Gastrocnemius medialis (tissue), 4 donors: ENCODE measurements at regions not wholly inside any gene's neighbourhood (a gene's known extent, or its start where the extent isn't known, plus 50 kb on each side); places are given as distances from the start of the nearest gene placed in this dataset.

Experiments
- ATAC-seq, 2 donors: fragments of 150-250 bp; one replicate each; pipeline ENCODE4 v1.9.1; 2016
- DNase-seq, 2 donors: peaks; one replicate each; pipeline ENCODE4 v3.0.0-alpha.2; 2019
- H3K27ac ChIP-seq, 4 donors: fragments of 200-600 bp; sonication (generic); 1 replicate in 1 of 4; 2 replicates in 3 of 4; pipeline ENCODE4 v1.5.1; 2016 to 2018; ENCODE audit warnings: mild to moderate bottlenecking in 2 of 4, moderate library complexity in 1 of 4
- H3K27me3 ChIP-seq, 3 donors: fragments of 200-600 bp; sonication (generic) in 2 of 3; 1 replicate in 1 of 3; 2 replicates in 2 of 3; pipeline versions ENCODE4 v1.5.1 to v1.6.0; 2016 to 2019; ENCODE audit warnings: mild to moderate bottlenecking in 1 of 3, moderate library complexity in 1 of 3
- H3K36me3 ChIP-seq, 2 donors: fragments of 200-600 bp; sonication (generic) in 1 of 2; one replicate each; pipeline ENCODE4 v1.5.1; 2017 to 2018
- H3K4me1 ChIP-seq, 2 donors: fragments of 200-600 bp; sonication (generic) in 1 of 2; one replicate each; pipeline ENCODE4 v1.5.1; 2016 to 2017; ENCODE audit warnings: mild to moderate bottlenecking in 2 of 2
- H3K4me3 ChIP-seq, 4 donors: fragments of 200-600 bp; sonication (generic) in 3 of 4; 1 replicate in 1 of 4; 2 replicates in 3 of 4; pipeline ENCODE4 v1.5.1; 2016 to 2019; ENCODE audit warnings: mild to moderate bottlenecking in 2 of 4
- H3K9me3 ChIP-seq, 3 donors: fragments of 200-600 bp; sonication (generic) in 2 of 3; 1 replicate in 1 of 3; 2 replicates in 2 of 3; pipeline ENCODE4 v1.5.1; 2016 to 2019
- POLR2A ChIP-seq, 2 donors: fragments of 450-650 bp; IDR thresholded peaks; one replicate each; pipeline ENCODE4 v1.6.1; 2017; ENCODE audit warnings: antibody characterized with exemption in 2 of 2, mild to moderate bottlenecking in 2 of 2, moderate library complexity in 2 of 2
- in situ Hi-C, 4 donors: fragments of 200-750 bp; cut with MboI; loops; one replicate each; pipeline versions ENCODE4 v1.15.0 to v1.8.0; 2017; ENCODE audit warnings: low sequenced_read_pairs in 4 of 4
- intact Hi-C: fragments of 100-400 bp; cut with DNase I; formaldehyde crosslinking; loops from one replicate; pipeline ENCODE4 v1.15.1; 2023; ENCODE audit warnings: low total_unique reads
- TF ChIP-seq, protein P1 (sequence below), 5 experiments: fragments of 450-650 bp in 3 of 5; fragments of 200-600 bp in 2 of 5; sonication (generic) in 2 of 5; IDR thresholded peaks in 4 of 5; conservative IDR thresholded peaks in 1 of 5; 1 replicate in 4 of 5; 2 replicates in 1 of 5; pipeline ENCODE4 v1.5.1; 2016 to 2019; ENCODE audit warnings: antibody characterized with exemption in 5 of 5, mild to moderate bottlenecking in 3 of 5, moderate library complexity in 3 of 5

DNA sequence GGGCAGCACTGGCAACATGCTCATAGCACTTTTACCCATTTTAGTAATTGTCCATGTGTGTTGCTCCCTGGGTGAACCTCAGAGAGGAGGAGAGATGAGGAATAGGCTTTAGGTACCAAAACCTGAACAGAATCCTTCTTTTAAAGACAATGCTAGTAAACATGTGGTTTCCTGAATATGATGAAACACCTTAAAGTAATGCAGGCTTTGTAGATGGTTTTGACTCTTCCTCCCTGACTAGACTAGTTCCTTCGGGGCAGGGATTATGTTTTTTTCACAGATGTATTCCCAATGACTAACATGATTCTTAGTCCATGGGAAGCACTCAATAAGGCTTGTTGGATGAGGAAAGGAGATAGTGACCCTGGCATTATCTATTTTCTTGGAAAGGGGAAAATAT lies 367.6 kb upstream of the JAG1 start:
- no peaks in the 10 kb centered on the region for H3K27me3 ChIP-seq
- H3K9me3 ChIP-seq = no peaks in the 10 kb centered on the region
- no peaks in the 10 kb centered on the region for H3K4me1 ChIP-seq
- ATAC-seq (no peak), DNase-seq (no peak)
- TF ChIP-seq, protein P1, sequence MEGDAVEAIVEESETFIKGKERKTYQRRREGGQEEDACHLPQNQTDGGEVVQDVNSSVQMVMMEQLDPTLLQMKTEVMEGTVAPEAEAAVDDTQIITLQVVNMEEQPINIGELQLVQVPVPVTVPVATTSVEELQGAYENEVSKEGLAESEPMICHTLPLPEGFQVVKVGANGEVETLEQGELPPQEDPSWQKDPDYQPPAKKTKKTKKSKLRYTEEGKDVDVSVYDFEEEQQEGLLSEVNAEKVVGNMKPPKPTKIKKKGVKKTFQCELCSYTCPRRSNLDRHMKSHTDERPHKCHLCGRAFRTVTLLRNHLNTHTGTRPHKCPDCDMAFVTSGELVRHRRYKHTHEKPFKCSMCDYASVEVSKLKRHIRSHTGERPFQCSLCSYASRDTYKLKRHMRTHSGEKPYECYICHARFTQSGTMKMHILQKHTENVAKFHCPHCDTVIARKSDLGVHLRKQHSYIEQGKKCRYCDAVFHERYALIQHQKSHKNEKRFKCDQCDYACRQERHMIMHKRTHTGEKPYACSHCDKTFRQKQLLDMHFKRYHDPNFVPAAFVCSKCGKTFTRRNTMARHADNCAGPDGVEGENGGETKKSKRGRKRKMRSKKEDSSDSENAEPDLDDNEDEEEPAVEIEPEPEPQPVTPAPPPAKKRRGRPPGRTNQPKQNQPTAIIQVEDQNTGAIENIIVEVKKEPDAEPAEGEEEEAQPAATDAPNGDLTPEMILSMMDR (IDR thresholded peaks at IDR 0.05 in 4 of 5, conservative IDR thresholded peaks at IDR 0.05 in 1 of 5) = no peak
- no peak for TF ChIP-seq POLR2A (IDR thresholded peaks at IDR 0.05)
- no peak overlapping the region for H3K4me3 ChIP-seq
- intact Hi-C loops = no loop called here
- no peak overlapping the region for H3K27ac ChIP-seq
- no peaks in the 10 kb centered on the region for H3K36me3 ChIP-seq
- in situ Hi-C loops = no loop called here

DNA sequence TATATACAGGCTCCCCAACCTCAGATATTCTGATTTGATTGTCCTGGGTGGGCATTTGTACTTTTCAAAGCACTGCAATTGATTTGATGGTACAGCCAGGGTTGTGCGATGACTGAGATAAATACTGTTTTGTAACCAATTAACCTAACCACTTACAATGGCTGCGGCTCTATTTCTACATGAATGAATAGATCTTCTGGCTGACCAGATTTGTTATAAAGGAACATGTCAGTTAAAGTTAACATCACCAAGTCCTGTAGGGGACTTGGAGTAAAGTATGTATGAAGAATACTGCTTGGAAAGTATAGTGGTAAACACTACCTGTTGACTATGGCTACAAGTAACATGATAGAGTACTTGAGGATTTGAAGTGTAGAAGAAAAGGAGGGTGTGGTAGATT lies 369.2 kb upstream of the JAG1 start:
- TF ChIP-seq POLR2A (IDR thresholded peaks at IDR 0.05) = no peak
- TF ChIP-seq, protein P1 (IDR thresholded peaks at IDR 0.05 in 4 of 5, conservative IDR thresholded peaks at IDR 0.05 in 1 of 5) = no peak
- in situ Hi-C loops = no loop called here

DNA sequence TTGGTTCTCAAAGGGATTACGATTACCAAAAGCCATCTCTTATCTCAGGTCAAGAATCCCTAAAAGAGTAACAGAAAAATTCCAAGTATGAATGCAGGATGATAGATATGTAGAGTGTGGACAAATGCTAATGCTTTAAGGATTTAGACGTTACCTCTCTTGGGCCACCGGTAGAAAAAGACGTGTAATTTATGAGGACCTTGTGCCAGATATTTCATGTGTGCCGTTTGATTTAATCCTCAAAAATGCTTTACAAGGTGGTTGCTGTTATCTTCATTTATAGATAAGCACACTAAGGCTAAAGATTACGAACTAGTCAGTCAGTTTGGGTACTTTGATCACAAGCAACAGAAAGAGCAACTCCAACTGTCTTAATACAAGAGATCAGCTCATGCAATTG lies 370.8 kb upstream of the JAG1 start:
- H3K9me3 ChIP-seq = no peaks in the 10 kb centered on the region
- intact Hi-C loops (no loop called here), in situ Hi-C loops (no loop called here)
- no peaks in the 10 kb centered on the region for H3K27me3 ChIP-seq
- no peak for TF ChIP-seq POLR2A (IDR thresholded peaks at IDR 0.05)
- TF ChIP-seq, protein P1 (IDR thresholded peaks at IDR 0.05 in 4 of 5, conservative IDR thresholded peaks at IDR 0.05 in 1 of 5) = no peak
- no peak overlapping the region for H3K4me3 ChIP-seq
- ATAC-seq = no peak
- DNase-seq = no peak
- H3K27ac ChIP-seq = no peak overlapping the region
- no peaks in the 10 kb centered on the region for H3K4me1 ChIP-seq
- H3K36me3 ChIP-seq = no peaks in the 10 kb centered on the region

More for the DNA sequence above, 369.2 kb upstream of the JAG1 start:
- ATAC-seq = no peak
- no peaks in the 10 kb centered on the region for H3K9me3 ChIP-seq
- no peak for DNase-seq
- intact Hi-C loops = no loop called here
- no peaks in the 10 kb centered on the region for H3K36me3 ChIP-seq
- no peaks in the 10 kb centered on the region for H3K27me3 ChIP-seq
- no peaks in the 10 kb centered on the region for H3K4me1 ChIP-seq
- H3K27ac ChIP-seq = no peak overlapping the region
- H3K4me3 ChIP-seq = no peak overlapping the region

DNA sequence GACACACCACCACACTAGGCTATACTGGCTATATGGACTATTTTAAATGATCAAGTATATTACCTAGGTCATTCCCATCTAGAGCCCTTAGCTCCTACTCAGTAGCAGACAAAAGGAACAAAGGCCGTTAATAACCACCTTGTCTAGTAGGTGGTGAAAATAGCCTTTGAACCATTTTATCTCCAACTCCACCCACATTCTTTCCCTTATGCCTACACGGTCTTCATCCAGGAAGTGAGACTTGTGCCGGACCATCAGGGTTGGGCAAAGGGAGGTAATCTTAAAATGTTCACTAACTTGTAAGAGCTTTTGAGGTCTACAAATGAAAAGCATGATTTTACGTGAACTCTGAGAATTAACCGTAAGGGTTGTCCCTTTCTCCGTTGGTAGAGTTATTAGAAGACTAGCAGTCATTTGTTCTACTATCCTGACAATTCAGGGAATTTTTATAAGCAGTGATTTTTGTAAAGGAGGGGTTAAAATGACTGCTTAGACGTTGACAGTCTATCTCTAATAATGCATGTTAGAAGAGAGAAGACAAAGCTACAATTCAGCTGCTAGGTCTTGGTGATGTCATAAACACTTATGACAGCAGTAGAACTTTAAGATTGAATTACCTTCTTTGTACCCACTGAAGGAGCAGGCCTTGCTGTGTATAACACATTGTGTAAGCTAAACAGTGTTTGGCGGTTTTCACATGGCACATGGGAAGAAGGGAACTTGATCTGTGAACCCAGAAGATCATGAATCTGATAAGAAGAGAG lies 371.8 kb upstream of the JAG1 start:
- in situ Hi-C loops (no loop called here), intact Hi-C loops (no loop called here)
- ATAC-seq (no peak), DNase-seq (no peak)
- Histone ChIP-seq H3K4me3 (no peak overlapping the region), H3K9me3 (no peaks in the 10 kb centered on the region), H3K27me3 (no peaks in the 10 kb centered on the region), H3K36me3 (no peaks in the 10 kb centered on the region), H3K4me1 (no peaks in the 10 kb centered on the region), H3K27ac (no peak overlapping the region)
- TF ChIP-seq, protein P1 (IDR thresholded peaks at IDR 0.05 in 4 of 5, conservative IDR thresholded peaks at IDR 0.05 in 1 of 5) = no peak
- TF ChIP-seq POLR2A (IDR thresholded peaks at IDR 0.05) = no peak

DNA sequence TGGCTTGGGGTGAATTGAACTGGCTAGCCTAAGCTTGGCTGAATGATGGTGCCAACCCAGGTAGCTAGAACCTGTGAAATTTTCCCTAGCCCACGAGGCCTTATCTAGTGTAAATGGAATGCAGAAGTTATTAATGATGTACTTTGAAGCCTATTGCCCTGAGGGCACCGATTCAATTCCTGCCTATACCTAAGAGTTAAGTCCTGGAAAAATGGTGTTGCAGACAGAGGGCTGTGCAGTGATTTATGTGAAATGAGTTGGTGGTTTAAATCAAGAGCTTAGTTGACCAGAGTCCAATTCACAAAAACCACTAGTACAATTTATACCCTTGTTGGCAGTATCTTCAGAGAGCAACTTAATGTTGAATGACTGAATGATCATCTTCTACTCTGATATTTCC lies 373.8 kb upstream of the JAG1 start:
- H3K36me3 ChIP-seq = no peaks in the 10 kb centered on the region
- H3K27ac ChIP-seq = no peak overlapping the region
- intact Hi-C loops = no loop called here
- no peaks in the 10 kb centered on the region for H3K4me1 ChIP-seq
- H3K27me3 ChIP-seq = no peaks in the 10 kb centered on the region
- H3K9me3 ChIP-seq = no peaks in the 10 kb centered on the region
- no peak for DNase-seq
- in situ Hi-C loops = no loop called here
- no peak for ATAC-seq
- TF ChIP-seq POLR2A (IDR thresholded peaks at IDR 0.05) = no peak
- TF ChIP-seq, protein P1 (IDR thresholded peaks at IDR 0.05 in 4 of 5, conservative IDR thresholded peaks at IDR 0.05 in 1 of 5) = no peak
- H3K4me3 ChIP-seq = no peak overlapping the region
